ENCODE measurements at regions not wholly inside any gene's neighbourhood (a gene's known extent, or its start where the extent isn't known, plus 50 kb on each side); places are given as distances from the start of the nearest gene placed in this dataset.

DNA sequence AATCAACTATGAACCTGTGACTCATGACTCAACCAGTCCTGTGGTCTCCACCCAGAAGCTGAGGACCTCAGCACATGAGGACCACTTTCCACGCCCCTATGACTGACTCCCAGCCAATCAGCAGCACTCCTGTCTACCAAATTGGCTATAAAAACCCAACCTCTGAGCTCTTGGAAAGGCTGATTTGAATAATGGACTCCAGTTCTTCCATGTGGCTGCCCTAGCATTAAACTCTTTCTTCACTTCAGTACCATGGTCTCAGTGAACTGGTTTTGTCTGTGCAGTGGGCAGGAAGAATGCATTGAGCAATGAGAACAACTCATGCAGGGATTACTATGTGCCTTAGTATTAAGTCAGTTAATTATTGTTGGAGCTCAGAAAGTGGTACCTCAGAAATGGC, 78.3 kb downstream of the CMPK2 start:
- Histone ChIP-seq H3K56ac (ENCODE audit: insufficient read length, low read depth, low read length) (no peak overlapping the region), H2BK120ac (ENCODE audit: low read depth, low read length, poor library complexity, severe bottlenecking) (no peak overlapping the region), H4K5ac (ENCODE audit: insufficient read length, low read depth, low read length) (no peak overlapping the region), H4K91ac (ENCODE audit: insufficient read length, low read depth, low read length) (no peak overlapping the region), H2BK12ac (ENCODE audit: insufficient read length, low read depth, low read length) (no peak overlapping the region), H2AFZ (ENCODE audit: low read length) (no peak overlapping the region), H2BK20ac (ENCODE audit: low read depth, low read length, poor library complexity, severe bottlenecking) (no peak overlapping the region), H3K23ac (ENCODE audit: insufficient read length, low read depth, low read length) (no peak overlapping the region), H3K14ac (ENCODE audit: insufficient read depth, low read length) (no peak overlapping the region), H4K8ac (replicated peaks; ENCODE audit: insufficient read length, low read depth, low read length) (no peak overlapping the region), H2BK15ac (ENCODE audit: low read depth, low read length) (no peak overlapping the region), H3K27ac (ENCODE audit: insufficient read length, low read depth, low read length) (no peak overlapping the region), H3K4me1 (ENCODE audit: insufficient read depth, low read length) (no peaks in the 10 kb centered on the region), H3T11ph (ENCODE audit: low read length) (no peak overlapping the region), H2AK5ac (ENCODE audit: insufficient read length, low read length) (no peak overlapping the region), H3K9me3 (ENCODE audit: control insufficient read depth, low read depth, low read length) (no peaks in the 10 kb centered on the region), H3K9ac (ENCODE audit: extremely low read depth, insufficient read length, low read length) (no peak overlapping the region), H3K27me3 (ENCODE audit: insufficient read depth, low read length) (no peaks in the 10 kb centered on the region), H3K18ac (ENCODE audit: insufficient read length, low read depth, low read length) (no peak overlapping the region), H2BK5ac (ENCODE audit: insufficient read length, low read length) (no peak overlapping the region), H3K79me1 (ENCODE audit: insufficient read depth, low read depth, low read length, poor library complexity, severe bottlenecking) (no peaks in the 10 kb centered on the region), H3K4me2 (ENCODE audit: insufficient read depth, insufficient read length, low read length) (no peak overlapping the region), H4K20me1 (ENCODE audit: control insufficient read depth, insufficient read depth, insufficient read length) (no peaks in the 10 kb centered on the region), H3K79me2 (ENCODE audit: insufficient read depth, low read length) (no peaks in the 10 kb centered on the region), H3K23me2 (ENCODE audit: insufficient read length, low read depth, low read length, poor library complexity, severe bottlenecking) (no peaks in the 10 kb centered on the region), H3K4ac (ENCODE audit: low read depth, low read length) (no peak overlapping the region)
- no CpG with 5 or more reads among the region's 1 CpG for WGBS (ENCODE audit: extremely low coverage, insufficient read length, low lambda C conversion rate)
- H3K9me3 Mint-ChIP-seq, result peaks cover 0 to 2% of the 10 kb centered on the region in 2 experiments; a peak in 1 of 5 replicates
- H3K4me3 Mint-ChIP-seq, result no peak overlapping the region
- H3K36me3 Mint-ChIP-seq (ENCODE audit: insufficient read depth in 1 of 3, low read depth in 3 of 3), result no peaks in the 10 kb centered on the region
- no peak overlapping the region for H3K27ac Mint-ChIP-seq
- peaks cover 2% of the 10 kb centered on the region for H3K27me3 Mint-ChIP-seq (ENCODE audit: low read depth)
- DNase-seq, result no peak
- TF ChIP-seq, protein P1, sequence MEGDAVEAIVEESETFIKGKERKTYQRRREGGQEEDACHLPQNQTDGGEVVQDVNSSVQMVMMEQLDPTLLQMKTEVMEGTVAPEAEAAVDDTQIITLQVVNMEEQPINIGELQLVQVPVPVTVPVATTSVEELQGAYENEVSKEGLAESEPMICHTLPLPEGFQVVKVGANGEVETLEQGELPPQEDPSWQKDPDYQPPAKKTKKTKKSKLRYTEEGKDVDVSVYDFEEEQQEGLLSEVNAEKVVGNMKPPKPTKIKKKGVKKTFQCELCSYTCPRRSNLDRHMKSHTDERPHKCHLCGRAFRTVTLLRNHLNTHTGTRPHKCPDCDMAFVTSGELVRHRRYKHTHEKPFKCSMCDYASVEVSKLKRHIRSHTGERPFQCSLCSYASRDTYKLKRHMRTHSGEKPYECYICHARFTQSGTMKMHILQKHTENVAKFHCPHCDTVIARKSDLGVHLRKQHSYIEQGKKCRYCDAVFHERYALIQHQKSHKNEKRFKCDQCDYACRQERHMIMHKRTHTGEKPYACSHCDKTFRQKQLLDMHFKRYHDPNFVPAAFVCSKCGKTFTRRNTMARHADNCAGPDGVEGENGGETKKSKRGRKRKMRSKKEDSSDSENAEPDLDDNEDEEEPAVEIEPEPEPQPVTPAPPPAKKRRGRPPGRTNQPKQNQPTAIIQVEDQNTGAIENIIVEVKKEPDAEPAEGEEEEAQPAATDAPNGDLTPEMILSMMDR (conservative IDR thresholded peaks at IDR 0.05), result no peak
- H3K4me1 Mint-ChIP-seq, result 0 out of 4 replicates have a peak, but pooled peaks cover 0 to 2% of the 10 kb centered on the region in 2 experiments

Measured in H9 (cell line).